Activated CD4-positive, alpha-beta memory T cell treated with anti-CD3 and anti-CD28 coated beads, Interleukin-2, amount 10 ng/mL, durations not matched to agents 7 days and 5 days (primary cell): ENCODE measurements at regions not wholly inside any gene's neighbourhood (a gene's known extent, or its start where the extent isn't known, plus 50 kb on each side); places are given as distances from the start of the nearest gene placed in this dataset.
A peak's percentile ranks its signal among the peaks of the same experiment; 100 is the strongest.
"Not testable (repeated sequence)": the region's sequence is repeated elsewhere in the genome, so short reads cannot be mapped to it uniquely, and the experiment has no call there.

Experiments used
- CTCF ChIA-PET: fragments of 350-600 bp; sonication (Branson Sonifier 250); formaldehyde crosslinking; loops from one replicate; lab custom pipeline; 2021; ENCODE audit warnings: antibody characterized with exemption, inconsistent platforms; lab: Charles Lee
- POLR2A ChIA-PET: fragments of 350-600 bp; sonication (Branson Sonifier 250); formaldehyde crosslinking; loops from one replicate; lab custom pipeline; 2021; ENCODE audit warnings: antibody characterized with exemption; lab: Charles Lee
- DNase-seq: peaks from one replicate; pipeline ENCODE4 v3.0.0-alpha.2; 2020
- H3K27ac Mint-ChIP-seq: one replicate; pipeline ENCODE4 v1.8.0; 2021; ENCODE audit warnings: mild to moderate bottlenecking, mixed read lengths
- H3K27me3 Mint-ChIP-seq: one replicate; pipeline ENCODE4 v1.8.0; 2021; ENCODE audit warnings: mixed read lengths
- H3K36me3 Mint-ChIP-seq: one replicate; pipeline ENCODE4 v1.8.0; 2021; ENCODE audit warnings: low read depth, mixed read lengths
- H3K4me1 Mint-ChIP-seq: one replicate; pipeline ENCODE4 v1.8.0; 2021; ENCODE audit warnings: mixed read lengths
- H3K4me3 Mint-ChIP-seq: one replicate; pipeline ENCODE4 v1.8.0; 2021; ENCODE audit warnings: mild to moderate bottlenecking, mixed read lengths
- H3K9me3 Mint-ChIP-seq: one replicate; pipeline ENCODE4 v1.8.0; 2021; ENCODE audit warnings: mixed read lengths

GRCh38 chr10:78656417-78657162 lies 412.2 kb upstream of the ZMIZ1 start:
- H3K27ac Mint-ChIP-seq: no peak overlapping the region
- ChIA-PET CTCF (interaction anchor here (1.0 to 2.1 kb wide), 3 partner anchors 8 to 606 kb away, joined by 3 to 6 read pairs (median 6); no protein-coding TSS in a partner anchor), POLR2A (no interaction called here)
- H3K9me3 Mint-ChIP-seq: no peaks in the 10 kb centered on the region
- no peaks in the 10 kb centered on the region for H3K36me3 Mint-ChIP-seq
- no peak overlapping the region for H3K4me3 Mint-ChIP-seq
- DNase-seq: no peak
- H3K27me3 Mint-ChIP-seq: peaks cover 14% of the 10 kb centered on the region
- no peaks in the 10 kb centered on the region for H3K4me1 Mint-ChIP-seq

- Mint-ChIP-seq H3K4me3 (no peak overlapping the region), H3K36me3 (no peaks in the 10 kb centered on the region), H3K27me3 (peaks cover 14% of the 10 kb centered on the region), H3K4me1 (no peaks in the 10 kb centered on the region), H3K9me3 (no peaks in the 10 kb centered on the region), H3K27ac (no peak overlapping the region)
- peak; percentile 69 for DNase-seq
- ChIA-PET CTCF (interaction anchor here (0.6 to 3.6 kb wide), 9 partner anchors 8 to 611 kb away, joined by 3 to 19 read pairs (median 4); no protein-coding TSS in a partner anchor), POLR2A (no interaction called here)
Measured at GRCh38 chr10:78657163-78657861, 411.5 kb upstream of the ZMIZ1 start.

- POLR2A ChIA-PET: no interaction called here
- CTCF ChIA-PET: interaction anchor here (0.6 to 3.6 kb wide), 9 partner anchors 8 to 611 kb away, joined by 3 to 19 read pairs (median 4); no protein-coding TSS in a partner anchor
- Mint-ChIP-seq H3K27me3 (peaks cover 13% of the 10 kb centered on the region), H3K4me1 (no peaks in the 10 kb centered on the region), H3K36me3 (no peaks in the 10 kb centered on the region), H3K9me3 (no peaks in the 10 kb centered on the region), H3K4me3 (no peak overlapping the region), H3K27ac (no peak overlapping the region)
- no peak for DNase-seq
Measured at GRCh38 chr10:78657862-78658165, 411.0 kb upstream of the ZMIZ1 start.

- ChIA-PET POLR2A (no interaction called here), CTCF (interaction anchor here (1.0 to 3.6 kb wide), 4 partner anchors 10 to 612 kb away, joined by 3 to 19 read pairs (median 5); no protein-coding TSS in a partner anchor)
- Mint-ChIP-seq H3K27ac (no peak overlapping the region), H3K27me3 (peaks cover 18% of the 10 kb centered on the region), H3K4me1 (no peaks in the 10 kb centered on the region), H3K9me3 (no peaks in the 10 kb centered on the region), H3K36me3 (no peaks in the 10 kb centered on the region), H3K4me3 (no peak overlapping the region)
- DNase-seq: no peak
Measured at GRCh38 chr10:78658645-78659597, 409.8 kb upstream of the ZMIZ1 start.

GRCh38 chr10:78659598-78659967 lies 409.2 kb upstream of the ZMIZ1 start:
- POLR2A ChIA-PET: no interaction called here
- H3K9me3 Mint-ChIP-seq: no peaks in the 10 kb centered on the region

GRCh38 chr10:78660446-78661106 lies 408.2 kb upstream of the ZMIZ1 start:
- CTCF ChIA-PET: interaction anchor here (3.6 kb wide), 1 partner anchor 614 kb away, joined by 19 read pairs; no protein-coding TSS in a partner anchor
- Mint-ChIP-seq H3K36me3 (no peaks in the 10 kb centered on the region), H3K4me3 (no peak overlapping the region), H3K9me3 (peaks cover 8% of the 10 kb centered on the region), H3K27ac (no peak overlapping the region), H3K27me3 (peaks cover 16% of the 10 kb centered on the region), H3K4me1 (no peaks in the 10 kb centered on the region)
- no peak for DNase-seq
- POLR2A ChIA-PET: no interaction called here

More at GRCh38 chr10:78659598-78659967, 409.2 kb upstream of the ZMIZ1 start:
- Mint-ChIP-seq H3K4me1 (no peaks in the 10 kb centered on the region), H3K27me3 (peaks cover 15% of the 10 kb centered on the region), H3K4me3 (no peak overlapping the region), H3K27ac (no peak overlapping the region), H3K36me3 (no peaks in the 10 kb centered on the region)
- CTCF ChIA-PET: interaction anchor here (3.6 kb wide), 1 partner anchor 613 kb away, joined by 19 read pairs; no protein-coding TSS in a partner anchor
- DNase-seq: no peak

GRCh38 chr10:78663721-78664120 lies 405.0 kb upstream of the ZMIZ1 start:
- Mint-ChIP-seq H3K4me1 (no peaks in the 10 kb centered on the region), H3K36me3 (no peaks in the 10 kb centered on the region), H3K27ac (no peak overlapping the region), H3K4me3 (no peak overlapping the region), H3K27me3 (peaks cover 32% of the 10 kb centered on the region), H3K9me3 (peaks cover 9% of the 10 kb centered on the region)
- DNase-seq: no peak
- POLR2A ChIA-PET: no interaction called here
- CTCF ChIA-PET: interaction anchor here (2.0 kb wide), 1 partner anchor 532 kb away, joined by 11 read pairs; no protein-coding TSS in a partner anchor

GRCh38 chr10:78664929-78665553 lies 403.7 kb upstream of the ZMIZ1 start:
- DNase-seq: no peak
- H3K4me3 Mint-ChIP-seq: no peak overlapping the region
- ChIA-PET CTCF (interaction anchor here (0.8 to 2.0 kb wide), 8 partner anchors 8 to 537 kb away, joined by 3 to 11 read pairs (median 4); no protein-coding TSS in a partner anchor), POLR2A (no interaction called here)
- peaks cover 43% of the 10 kb centered on the region for H3K27me3 Mint-ChIP-seq
- H3K9me3 Mint-ChIP-seq: peaks cover 9% of the 10 kb centered on the region
- no peaks in the 10 kb centered on the region for H3K4me1 Mint-ChIP-seq
- no peak overlapping the region for H3K27ac Mint-ChIP-seq
- no peaks in the 10 kb centered on the region for H3K36me3 Mint-ChIP-seq

- no peak for DNase-seq
- H3K36me3 Mint-ChIP-seq: no peaks in the 10 kb centered on the region
- H3K27me3 Mint-ChIP-seq: peaks cover 29% of the 10 kb centered on the region
- H3K9me3 Mint-ChIP-seq: no peaks in the 10 kb centered on the region
- no peak overlapping the region for H3K27ac Mint-ChIP-seq
- ChIA-PET POLR2A (no interaction called here), CTCF (no interaction called here)
- no peak overlapping the region for H3K4me3 Mint-ChIP-seq
- H3K4me1 Mint-ChIP-seq: no peaks in the 10 kb centered on the region
Measured at GRCh38 chr10:78672918-78673317, 395.8 kb upstream of the ZMIZ1 start.

GRCh38 chr10:78681141-78681540 lies 387.6 kb upstream of the ZMIZ1 start:
- POLR2A ChIA-PET, H3K27ac Mint-ChIP-seq, H3K4me1 Mint-ChIP-seq, DNase-seq, H3K9me3 Mint-ChIP-seq, H3K4me3 Mint-ChIP-seq, H3K27me3 Mint-ChIP-seq, H3K36me3 Mint-ChIP-seq, CTCF ChIA-PET: not testable (repeated sequence)

GRCh38 chr10:78681986-78682385 lies 386.8 kb upstream of the ZMIZ1 start:
- H3K4me1 Mint-ChIP-seq, H3K27ac Mint-ChIP-seq, DNase-seq, CTCF ChIA-PET, H3K36me3 Mint-ChIP-seq, POLR2A ChIA-PET, H3K27me3 Mint-ChIP-seq, H3K4me3 Mint-ChIP-seq, H3K9me3 Mint-ChIP-seq: not testable (repeated sequence)

- POLR2A ChIA-PET: no interaction called here
Measured at GRCh38 chr10:78684947-78685346, 383.8 kb upstream of the ZMIZ1 start.

More at GRCh38 chr10:78684947-78685346, 383.8 kb upstream of the ZMIZ1 start:
- CTCF ChIA-PET: no interaction called here
- Mint-ChIP-seq H3K36me3 (no peaks in the 10 kb centered on the region), H3K27me3 (peaks cover 3% of the 10 kb centered on the region), H3K4me3 (no peak overlapping the region), H3K4me1 (no peaks in the 10 kb centered on the region), H3K27ac (no peak overlapping the region), H3K9me3 (no peaks in the 10 kb centered on the region)
- DNase-seq: no peak
